ENCODE measurements at regions not wholly inside any gene's neighbourhood (a gene's known extent, or its start where the extent isn't known, plus 50 kb on each side); places are given as distances from the start of the nearest gene placed in this dataset.

GRCh38 chr20:12598894-12599293 lies 409.9 kb upstream of the SPTLC3 start:
- TF ChIP-seq, protein P1, sequence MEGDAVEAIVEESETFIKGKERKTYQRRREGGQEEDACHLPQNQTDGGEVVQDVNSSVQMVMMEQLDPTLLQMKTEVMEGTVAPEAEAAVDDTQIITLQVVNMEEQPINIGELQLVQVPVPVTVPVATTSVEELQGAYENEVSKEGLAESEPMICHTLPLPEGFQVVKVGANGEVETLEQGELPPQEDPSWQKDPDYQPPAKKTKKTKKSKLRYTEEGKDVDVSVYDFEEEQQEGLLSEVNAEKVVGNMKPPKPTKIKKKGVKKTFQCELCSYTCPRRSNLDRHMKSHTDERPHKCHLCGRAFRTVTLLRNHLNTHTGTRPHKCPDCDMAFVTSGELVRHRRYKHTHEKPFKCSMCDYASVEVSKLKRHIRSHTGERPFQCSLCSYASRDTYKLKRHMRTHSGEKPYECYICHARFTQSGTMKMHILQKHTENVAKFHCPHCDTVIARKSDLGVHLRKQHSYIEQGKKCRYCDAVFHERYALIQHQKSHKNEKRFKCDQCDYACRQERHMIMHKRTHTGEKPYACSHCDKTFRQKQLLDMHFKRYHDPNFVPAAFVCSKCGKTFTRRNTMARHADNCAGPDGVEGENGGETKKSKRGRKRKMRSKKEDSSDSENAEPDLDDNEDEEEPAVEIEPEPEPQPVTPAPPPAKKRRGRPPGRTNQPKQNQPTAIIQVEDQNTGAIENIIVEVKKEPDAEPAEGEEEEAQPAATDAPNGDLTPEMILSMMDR (IDR thresholded peaks at IDR 0.05), result no peak
- Histone ChIP-seq H3K4me3 (no peak overlapping the region), H3K27ac (no peak overlapping the region)
- DNase-seq (ENCODE audit: low spot score), result no peak

DNA sequence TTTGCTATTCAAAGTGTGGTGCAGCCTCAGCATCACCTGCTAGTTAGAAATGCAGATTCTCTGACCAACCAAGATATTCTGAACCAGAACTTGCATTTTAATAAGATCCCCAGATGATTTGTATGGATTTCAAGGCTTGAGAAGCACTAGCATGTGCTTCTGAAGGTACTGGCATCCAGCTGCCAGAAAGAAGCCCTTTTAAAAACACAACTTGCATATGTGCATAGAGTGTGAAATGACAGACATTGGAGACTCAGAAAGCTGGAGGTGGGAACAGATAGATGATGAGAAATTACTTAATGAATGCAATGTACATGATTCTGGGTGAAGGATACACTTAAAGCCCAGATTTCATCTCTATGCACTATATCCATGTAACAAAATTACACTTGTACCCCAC lies 409.3 kb upstream of the SPTLC3 start:
- Histone ChIP-seq H3K27ac (no peak overlapping the region), H3K4me3 (no peak overlapping the region)
- TF ChIP-seq, protein P1 (IDR thresholded peaks at IDR 0.05), result no peak
- DNase-seq (ENCODE audit: low spot score), result no peak

DNA sequence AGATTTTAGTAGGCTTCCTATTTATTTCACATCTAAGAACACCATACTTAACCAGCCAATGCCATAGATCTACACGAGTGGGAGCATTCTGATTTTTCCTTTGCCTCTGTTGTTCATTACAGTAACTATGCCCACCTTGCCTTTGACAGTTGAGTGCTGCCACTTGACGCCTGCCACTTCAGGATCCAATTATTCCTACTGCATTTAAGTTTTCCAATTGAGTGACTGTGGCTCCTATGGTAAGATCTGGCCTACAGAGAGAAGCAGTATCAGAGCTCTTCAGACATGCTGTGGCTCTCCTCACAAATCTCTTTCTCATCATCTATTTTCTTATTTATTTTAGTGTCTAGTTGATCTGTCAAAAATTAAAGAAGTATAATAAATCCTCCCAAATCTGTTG lies 403.0 kb upstream of the SPTLC3 start:
- H3K4me3 ChIP-seq, result no peak overlapping the region
- no peak for DNase-seq (ENCODE audit: low spot score)
- TF ChIP-seq, protein P1 (IDR thresholded peaks at IDR 0.05), result no peak
- H3K27ac ChIP-seq, result no peak overlapping the region

GRCh38 chr20:12610871-12611270 lies 397.9 kb upstream of the SPTLC3 start:
- no peak overlapping the region for H3K4me3 ChIP-seq
- DNase-seq (ENCODE audit: low spot score), result no peak
- H3K27ac ChIP-seq, result no peak overlapping the region
- TF ChIP-seq, protein P1 (IDR thresholded peaks at IDR 0.05), result no peak

- no peak overlapping the region for H3K27ac ChIP-seq
- no peak overlapping the region for H3K4me3 ChIP-seq
- TF ChIP-seq, protein P1 (IDR thresholded peaks at IDR 0.05), result no peak
- no peak for DNase-seq (ENCODE audit: low spot score)
Observed at GRCh38 chr20:12614764-12615163, 394.0 kb upstream of the SPTLC3 start.

DNA sequence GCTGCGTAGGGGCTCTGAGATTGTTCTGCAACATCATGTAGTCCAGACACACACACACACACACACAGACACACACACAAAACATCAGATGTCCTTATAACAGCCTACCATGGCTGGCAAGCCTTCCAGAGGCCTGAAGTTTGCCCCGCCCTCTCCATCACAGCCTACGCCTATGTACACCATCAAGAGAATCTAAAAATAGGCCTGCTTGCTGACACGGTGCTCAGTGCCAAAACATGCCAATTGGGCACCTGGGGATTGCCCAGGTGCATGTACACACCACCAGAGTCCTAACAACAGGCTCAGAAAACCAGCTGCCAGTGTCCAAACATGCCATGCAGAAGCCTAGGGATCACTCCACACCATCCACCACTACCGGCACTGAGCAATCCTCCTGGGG lies 391.7 kb upstream of the SPTLC3 start:
- TF ChIP-seq, protein P1 (IDR thresholded peaks at IDR 0.05), result no peak
- H3K27ac ChIP-seq, result no peak overlapping the region
- DNase-seq (ENCODE audit: low spot score), result no peak
- no peak overlapping the region for H3K4me3 ChIP-seq

DNA sequence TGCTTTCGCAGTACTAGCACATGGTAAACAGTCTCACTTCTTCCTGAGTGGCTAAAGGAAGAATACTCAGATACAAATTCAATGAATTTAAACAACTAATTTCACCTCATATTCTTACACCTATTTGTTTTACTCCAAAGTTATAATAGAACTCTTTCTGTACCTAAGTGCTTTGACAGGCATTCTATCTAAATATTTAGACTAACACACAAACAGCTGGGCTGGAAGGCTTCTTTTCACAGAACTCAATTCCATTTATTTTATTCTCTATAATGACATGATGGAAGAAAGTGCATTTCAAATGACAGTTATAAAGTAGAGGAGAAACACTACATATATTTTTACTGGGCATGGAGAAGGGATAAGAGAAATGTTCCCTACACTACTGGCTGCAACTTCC lies 384.9 kb upstream of the SPTLC3 start:
- TF ChIP-seq, protein P1 (IDR thresholded peaks at IDR 0.05), result no peak
- H3K4me3 ChIP-seq, result no peak overlapping the region
- no peak for DNase-seq (ENCODE audit: low spot score)
- H3K27ac ChIP-seq, result no peak overlapping the region
